Retinal pigment epithelial cell (primary cell): ENCODE measurements at regions not wholly inside any gene's neighbourhood (a gene's known extent, or its start where the extent isn't known, plus 50 kb on each side); places are given as distances from the start of the nearest gene placed in this dataset.
A peak's percentile ranks its signal among the peaks of the same experiment; 100 is the strongest.
"Not testable (repeated sequence)": the region's sequence is repeated elsewhere in the genome, so short reads cannot be mapped to it uniquely, and the experiment has no call there.

Experiments used
- DNase-seq: peaks from one replicate; pipeline ENCODE4 v3.0.0-alpha.2; 2010; ENCODE audit warnings: low read depth
- H3K4me3 ChIP-seq: 2 replicates; pipeline ENCODE4 v1.5.1; 2011; ENCODE audit warnings: mild to moderate bottlenecking, low read length, control low read depth, moderate library complexity
- CTCF ChIP-seq: conservative IDR thresholded peaks from 2 replicates; pipeline ENCODE4 v1.5.1; 2011; ENCODE audit warnings: low read depth, low read length, control low read depth, inconsistent platforms

GRCh38 chr3:145013931-145014330 is 1042.3 kb downstream of the DIPK2A start:
- TF ChIP-seq CTCF: no peak
- no peak for DNase-seq
- H3K4me3 ChIP-seq: no peak overlapping the region

GRCh38 chr3:145015253-145015652 is 1043.6 kb downstream of the DIPK2A start:
- no peak for TF ChIP-seq CTCF
- no peak for DNase-seq
- H3K4me3 ChIP-seq: no peak overlapping the region

GRCh38 chr3:145017959-145018358 is 1046.3 kb downstream of the DIPK2A start:
- H3K4me3 ChIP-seq: no peak overlapping the region
- no peak for TF ChIP-seq CTCF
- DNase-seq: no peak

GRCh38 chr3:145022447-145022846 is 1050.8 kb downstream of the DIPK2A start:
- no peak for TF ChIP-seq CTCF
- no peak for DNase-seq
- no peak overlapping the region for H3K4me3 ChIP-seq

GRCh38 chr3:145024700-145025099 is 1053.1 kb downstream of the DIPK2A start:
- no peak for TF ChIP-seq CTCF
- no peak overlapping the region for H3K4me3 ChIP-seq
- DNase-seq: no peak

- not testable (repeated sequence) for H3K4me3 ChIP-seq, DNase-seq
Measured at GRCh38 chr3:145027186-145027585, 1055.6 kb downstream of the DIPK2A start.

- DNase-seq: peak; percentile 27
- TF ChIP-seq CTCF: no peak
- H3K4me3 ChIP-seq: no peak overlapping the region
Measured at GRCh38 chr3:145032791-145033190, 1061.2 kb downstream of the DIPK2A start.

GRCh38 chr3:145035682-145036081 is 1064.1 kb downstream of the DIPK2A start:
- TF ChIP-seq CTCF: no peak
- no peak for DNase-seq
- no peak overlapping the region for H3K4me3 ChIP-seq

GRCh38 chr3:145054055-145054454 is 1082.4 kb downstream of the DIPK2A start:
- not testable (repeated sequence) for DNase-seq, H3K4me3 ChIP-seq
